DMS 273 (cell line): ENCODE measurements at regions not wholly inside any gene's neighbourhood (a gene's known extent, or its start where the extent isn't known, plus 50 kb on each side); places are given as distances from the start of the nearest gene placed in this dataset.

Experiments used
- DNase-seq: peaks from one replicate; lab custom pipeline; 2025; ENCODE audit not compliant: unreplicated experiment; lab: John Stamatoyannopoulos, UW

GRCh38 chr15:81536356-81536755, 162.3 kb upstream of the TMC3 start:
- DNase-seq: no peak

- no peak for DNase-seq
These were observed 160.1 kb upstream of the TMC3 start for GRCh38 chr15:81534124-81534523.

DNA sequence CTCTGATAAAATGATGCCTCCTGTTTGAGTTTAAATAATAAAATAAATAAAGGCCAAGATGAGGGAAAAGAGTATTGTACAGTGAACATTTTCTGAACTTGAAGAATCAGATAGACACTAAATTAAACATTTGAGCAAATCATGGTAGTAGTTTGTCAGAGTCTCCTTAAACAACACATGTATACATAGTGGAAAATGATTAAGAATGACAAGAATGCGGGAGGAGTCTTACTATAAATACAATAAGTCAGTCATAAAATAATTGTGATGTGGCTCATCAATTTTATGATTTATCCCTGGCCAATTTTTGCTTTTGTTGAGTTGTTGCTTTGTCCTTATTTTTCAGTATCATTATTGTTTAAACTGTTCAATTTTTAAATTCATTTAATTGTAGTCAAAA, 158.0 kb upstream of the TMC3 start:
- no peak for DNase-seq

DNA sequence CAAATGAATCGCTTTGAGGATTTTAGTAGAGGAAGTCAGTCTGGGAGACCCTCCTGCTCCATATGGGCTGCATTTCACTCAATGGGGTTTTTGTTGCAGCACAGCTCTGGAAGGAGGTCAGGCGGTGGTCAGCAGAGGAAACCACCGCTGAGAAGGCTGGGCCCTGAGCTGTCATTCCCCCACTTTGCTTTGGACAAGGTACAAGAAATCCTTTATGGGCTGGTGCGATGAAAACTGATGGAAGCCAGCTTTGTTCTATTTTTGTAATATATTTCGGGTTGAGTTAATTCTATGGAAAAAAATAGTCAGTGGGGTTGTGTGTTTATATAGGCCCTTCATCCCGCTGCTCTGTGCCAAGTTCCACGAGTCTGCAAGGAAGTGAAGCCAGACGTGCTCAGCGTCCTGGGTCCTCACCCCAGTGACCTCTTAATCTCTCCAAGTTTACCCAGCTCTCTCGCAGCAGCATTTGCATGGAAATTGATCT, 157.1 kb upstream of the TMC3 start:
- DNase-seq: peak; percentile 4

GRCh38 chr15:81530271-81530691, 156.3 kb upstream of the TMC3 start:
- no peak for DNase-seq

- no peak for DNase-seq
These were observed 155.5 kb upstream of the TMC3 start for GRCh38 chr15:81529481-81529880.

- no peak for DNase-seq
These were observed 152.0 kb upstream of the TMC3 start for GRCh38 chr15:81526029-81526428.

- DNase-seq: no peak
These were observed 150.5 kb upstream of the TMC3 start for GRCh38 chr15:81524496-81524895.

- no peak for DNase-seq
These were observed 149.9 kb upstream of the TMC3 start for GRCh38 chr15:81523867-81524266.

- no peak for DNase-seq
These were observed 146.5 kb upstream of the TMC3 start for GRCh38 chr15:81520480-81520879.

DNA sequence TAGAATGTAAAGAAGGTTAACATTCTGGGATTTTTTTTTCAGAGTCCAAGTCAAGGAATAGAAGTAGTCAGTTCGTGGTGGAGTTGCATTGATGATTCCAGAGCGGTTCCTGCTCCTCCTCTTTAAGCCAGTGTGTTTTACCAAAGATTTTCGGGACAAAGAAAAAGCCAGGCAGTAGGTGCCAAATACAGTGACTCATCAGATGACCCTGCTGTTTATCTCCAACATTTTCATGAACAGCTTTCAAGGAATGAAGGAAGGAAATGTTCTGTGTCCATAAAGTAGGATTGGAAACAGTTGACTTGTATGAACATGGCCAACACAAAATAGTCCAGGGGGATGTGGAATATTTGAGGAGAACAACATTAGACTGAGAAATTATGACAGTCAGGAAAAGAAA, 142.4 kb upstream of the TMC3 start:
- peak; percentile 11 for DNase-seq

DNA sequence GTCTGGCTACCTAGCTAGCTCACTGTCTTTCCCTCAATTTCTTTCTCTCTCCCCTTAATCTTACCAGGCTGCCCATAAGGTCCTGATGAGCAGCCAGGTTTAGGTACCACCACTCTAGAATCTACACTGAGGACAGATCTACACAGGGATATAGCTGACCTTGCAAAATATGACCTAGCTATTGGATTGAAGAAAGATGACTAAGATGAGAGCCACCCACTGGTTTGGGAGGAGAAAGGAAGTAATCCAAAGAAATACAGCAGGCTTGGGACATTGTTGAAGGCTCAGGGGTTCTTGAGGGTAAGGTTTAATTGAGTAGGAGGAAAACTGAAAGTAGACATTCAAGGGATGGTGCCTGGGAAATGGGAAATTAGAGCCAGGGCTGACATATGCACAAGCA, 142.0 kb upstream of the TMC3 start:
- DNase-seq: no peak

DNA sequence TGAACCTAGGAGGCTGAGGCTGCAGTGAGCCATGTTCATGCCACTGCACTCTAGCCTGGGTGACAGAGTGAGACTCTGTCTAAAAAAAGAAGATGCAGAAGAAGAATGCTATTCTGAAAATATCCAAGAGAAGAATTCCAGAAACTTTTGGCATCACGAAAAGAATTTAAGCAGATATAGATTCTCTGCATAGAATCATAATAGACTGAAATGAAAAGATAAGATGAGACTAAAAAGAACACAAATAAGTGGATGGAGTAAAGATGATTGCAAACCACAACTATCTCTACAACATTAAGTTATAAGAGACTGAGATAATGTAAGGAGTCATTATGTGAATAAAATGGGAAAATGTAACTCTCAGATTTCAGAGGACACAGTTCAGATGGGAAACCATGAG, 140.7 kb upstream of the TMC3 start:
- DNase-seq: no peak

DNA sequence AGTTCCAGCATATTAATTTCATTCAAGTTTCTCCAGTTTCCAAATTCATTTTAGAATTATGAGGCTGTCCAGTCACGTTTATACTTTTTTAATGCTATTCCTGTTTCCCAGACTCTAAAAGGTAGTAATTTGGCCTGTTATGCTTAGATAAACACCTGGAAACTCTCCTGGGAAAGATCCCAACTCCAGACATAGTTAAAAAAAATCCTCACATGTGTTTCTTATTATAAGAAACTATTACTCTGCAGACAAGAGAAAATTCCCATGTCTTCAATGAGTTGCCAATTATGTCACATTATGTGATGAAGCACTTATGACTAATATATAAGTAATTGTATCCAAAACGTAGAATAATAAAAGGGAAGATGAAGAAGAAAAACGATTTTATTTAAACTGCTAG, 137.1 kb upstream of the TMC3 start:
- no peak for DNase-seq

DNA sequence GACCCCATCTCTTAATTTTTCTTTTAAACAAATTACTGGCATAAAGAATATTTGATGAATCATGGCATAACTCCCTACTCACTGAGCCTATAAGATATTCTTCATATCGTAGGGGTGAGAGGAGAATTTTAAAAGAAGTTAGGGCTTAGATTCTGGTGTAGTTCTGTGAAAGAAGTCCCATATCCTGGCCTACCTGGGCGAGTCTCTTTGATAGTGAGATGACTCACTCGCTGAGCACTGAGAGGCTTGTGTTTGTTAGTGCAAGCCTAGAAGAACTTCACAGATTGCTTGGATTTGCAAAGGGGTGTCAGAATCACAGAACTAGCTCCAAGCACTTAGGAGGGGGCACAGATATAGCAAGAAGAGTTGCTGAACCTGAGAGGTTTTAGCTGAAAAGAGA, 133.8 kb upstream of the TMC3 start:
- DNase-seq: no peak

DNA sequence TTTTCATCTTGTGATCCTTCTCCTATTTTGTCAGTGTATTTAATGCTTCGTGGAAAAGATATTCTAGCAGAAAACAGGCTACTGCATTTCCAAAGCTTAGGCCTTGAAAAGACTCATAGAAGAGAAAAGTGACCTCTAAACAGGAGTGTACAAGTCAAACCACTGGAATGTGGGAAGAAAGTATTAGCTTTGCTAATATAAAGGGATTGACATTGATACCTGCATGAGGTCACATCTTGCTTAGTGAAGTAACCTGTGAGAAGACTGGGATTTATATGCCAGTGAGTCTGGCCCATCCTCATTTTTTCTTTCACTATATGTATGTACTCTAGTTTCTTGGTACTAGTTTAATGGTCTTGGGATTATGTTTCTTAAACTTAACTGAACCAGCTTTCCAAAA, 132.9 kb upstream of the TMC3 start:
- DNase-seq: no peak

GRCh38 chr15:81506071-81506470, 132.1 kb upstream of the TMC3 start:
- DNase-seq: no peak

DNA sequence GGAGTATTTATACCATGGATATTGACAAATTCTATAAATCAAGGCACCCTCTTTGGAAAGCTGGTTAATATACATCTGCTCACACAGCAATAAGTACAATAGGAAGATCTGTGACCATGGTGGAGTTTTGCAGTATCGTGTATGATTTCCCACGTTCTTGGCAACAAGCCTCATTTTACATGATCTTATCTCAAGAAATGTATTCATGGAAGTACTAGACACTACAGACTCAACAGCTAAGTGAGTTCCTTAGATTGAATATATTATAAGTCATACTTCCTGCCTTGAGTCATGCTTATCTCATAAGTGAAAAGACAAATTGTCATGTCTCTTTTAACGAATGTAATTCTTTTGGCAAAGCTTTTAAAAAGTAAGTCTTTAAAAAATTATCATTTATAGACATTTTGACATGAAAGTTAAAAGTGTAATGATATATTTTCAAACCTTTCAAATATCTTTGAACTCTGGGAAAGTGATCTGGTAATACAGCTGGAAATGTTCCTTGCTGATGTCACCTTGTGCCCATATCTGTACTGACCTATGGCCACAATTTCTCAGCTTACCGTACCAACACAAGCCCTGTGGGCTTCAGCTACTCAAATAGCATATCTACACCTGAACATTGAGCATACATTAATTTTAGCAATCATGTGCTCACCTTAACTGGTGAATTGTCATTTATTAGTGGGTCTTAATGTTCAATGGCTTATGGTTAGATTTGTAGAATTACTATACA, 130.3 kb upstream of the TMC3 start:
- DNase-seq: no peak

DNA sequence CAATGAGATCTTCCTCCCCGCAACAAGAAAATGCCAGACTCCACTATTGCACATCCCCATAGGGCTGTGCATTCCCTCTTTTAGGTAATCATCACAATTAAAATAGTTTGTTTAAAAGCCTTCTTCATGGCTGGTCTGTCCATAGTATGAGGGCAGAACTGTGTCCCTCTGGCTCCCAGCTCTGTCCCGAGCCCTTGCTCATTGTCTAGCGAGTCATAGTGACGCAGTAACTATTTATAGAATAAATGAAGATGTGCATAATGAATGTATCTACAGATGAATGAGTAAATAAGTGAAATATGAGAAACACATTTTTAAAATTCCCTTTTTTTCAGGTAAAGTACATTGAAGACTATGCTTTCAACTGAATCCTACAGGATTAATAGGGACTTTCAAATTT, 128.4 kb upstream of the TMC3 start:
- DNase-seq: no peak

GRCh38 chr15:81500081-81500480, 126.1 kb upstream of the TMC3 start:
- DNase-seq: no peak

DNA sequence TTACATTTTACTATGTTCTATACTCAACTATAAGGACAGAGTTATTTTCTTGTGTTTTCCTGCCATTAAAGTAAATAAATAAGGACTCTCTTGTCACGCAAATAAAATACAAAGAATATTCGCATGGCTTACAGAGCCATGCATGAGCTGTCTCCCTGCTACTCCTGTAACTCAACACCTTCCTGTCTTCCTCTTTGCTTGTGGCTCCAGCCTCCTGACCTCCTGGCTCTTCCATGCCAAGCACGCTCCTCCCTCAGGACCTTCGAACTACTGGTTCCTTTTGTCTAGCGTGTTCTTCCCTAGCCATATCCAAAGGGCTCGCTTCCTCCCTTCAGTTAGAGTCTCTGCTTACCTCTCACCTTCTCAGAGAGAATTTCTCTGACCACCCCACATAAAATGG, 124.3 kb upstream of the TMC3 start:
- DNase-seq: no peak

DNA sequence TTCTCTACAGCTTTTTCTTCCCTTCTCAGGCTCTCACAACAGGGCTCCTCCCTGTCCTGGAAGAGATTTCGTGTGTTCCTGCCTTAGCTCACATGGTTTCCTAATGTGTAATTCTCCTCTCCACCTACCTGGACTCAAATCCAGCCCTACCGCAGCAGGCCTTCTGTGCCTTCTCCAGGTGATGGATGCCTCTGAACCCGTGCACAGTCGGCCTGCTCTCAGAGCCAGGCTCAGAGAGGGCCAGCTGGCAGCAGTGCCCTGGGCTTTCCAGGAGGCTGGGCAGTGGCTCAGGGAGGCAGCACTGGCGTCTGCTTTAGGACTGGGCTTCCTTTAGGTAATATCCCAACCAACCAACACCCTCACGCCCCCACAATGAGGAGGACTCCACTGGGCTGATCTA, 123.2 kb upstream of the TMC3 start:
- DNase-seq: no peak

DNA sequence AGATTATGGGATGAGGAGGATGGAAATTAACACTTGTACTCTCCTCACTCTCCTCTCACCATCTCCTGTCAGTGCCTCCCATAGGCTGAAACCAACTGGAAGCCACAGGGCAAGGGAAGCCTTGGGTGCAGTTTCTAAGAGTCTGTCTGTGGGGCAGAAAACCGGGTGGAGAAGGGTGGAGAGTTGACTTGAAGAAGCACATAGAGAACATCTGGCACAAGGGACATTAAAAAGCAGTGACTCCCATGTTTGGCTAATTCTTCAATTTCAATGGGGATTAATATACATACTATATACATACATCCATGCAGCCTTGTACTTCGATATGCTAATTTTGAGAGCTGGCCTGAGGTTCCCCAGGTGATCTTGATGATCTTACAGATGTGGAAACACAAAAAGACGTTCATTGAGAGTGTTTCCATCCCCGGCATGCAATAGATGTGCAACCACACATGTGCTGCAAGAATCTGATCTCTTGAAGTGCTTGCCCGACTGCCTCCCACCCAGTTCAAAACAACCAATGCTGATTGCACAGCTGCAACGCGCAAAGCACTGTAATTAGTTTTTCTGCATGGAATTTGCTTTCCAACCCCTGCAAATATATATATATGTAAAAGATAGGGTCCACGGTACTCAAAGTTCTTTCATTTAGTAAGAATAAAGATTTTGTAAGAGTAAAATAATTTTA, 121.9 kb upstream of the TMC3 start:
- no peak for DNase-seq
